ENCODE measurements at regions not wholly inside any gene's neighbourhood (a gene's known extent, or its start where the extent isn't known, plus 50 kb on each side); places are given as distances from the start of the nearest gene placed in this dataset.

GRCh38 chr2:8547284-8548064, 134.4 kb upstream of the ID2 start:
- no peak overlapping the region for H3K4me3 ChIP-seq (ENCODE audit: low read length in 2 of 2)
- H3K18ac ChIP-seq (ENCODE audit: low read length), result peak overlapping the region; percentile 32
- no peaks in the 10 kb centered on the region for H3K36me3 ChIP-seq (replicated peaks in 1 of 2; ENCODE audit: control insufficient read depth in 2 of 2, insufficient read depth in 2 of 2, low read length in 2 of 2)
- no peak overlapping the region for H3K27ac ChIP-seq (replicated peaks; ENCODE audit: low read length)
- peak overlapping the region; percentile 78 for H2AK5ac ChIP-seq (ENCODE audit: low read depth, low read length)
- peaks cover 3 to 12% of the 10 kb centered on the region in 2 donors for H3K4me1 ChIP-seq (ENCODE audit: control insufficient read depth in 2 of 2, insufficient read depth in 1 of 2, low read depth in 1 of 2, low read length in 2 of 2)
- H2BK12ac ChIP-seq (ENCODE audit: low read length), result no peak overlapping the region
- H2AFZ ChIP-seq (ENCODE audit: low read length), result no peak overlapping the region
- no peak overlapping the region for H2BK120ac ChIP-seq (ENCODE audit: low read depth, low read length)
- H3K4me2 ChIP-seq (ENCODE audit: insufficient read depth, low read length, poor library complexity, severe bottlenecking), result no peak overlapping the region
- H2BK5ac ChIP-seq (ENCODE audit: low read length), result no peak overlapping the region
- no peak overlapping the region for H3K4ac ChIP-seq (ENCODE audit: low read length)
- no peaks in the 10 kb centered on the region for H3K79me1 ChIP-seq (ENCODE audit: low read depth, low read length)
- WGBS, 2 donors (ENCODE audit: extremely low coverage in 2 of 2, insufficient read length in 2 of 2, insufficient replicate concordance in 1 of 2), result no CpG with 5 or more reads among the region's 20 CpGs
- H3K9me3 ChIP-seq (replicated peaks in 1 of 2; ENCODE audit: control insufficient read depth in 2 of 2, insufficient read depth in 1 of 2, low read depth in 1 of 2, low read length in 2 of 2), result no peaks in the 10 kb centered on the region
- no peaks in the 10 kb centered on the region for H3K27me3 ChIP-seq (ENCODE audit: control insufficient read depth in 3 of 3, insufficient read depth in 3 of 3, low read depth in 1 of 3, low read length in 3 of 3)
- no peak overlapping the region for H3K14ac ChIP-seq (ENCODE audit: low read length)
- no peak overlapping the region for H4K8ac ChIP-seq (ENCODE audit: low read depth, low read length)
- H2BK15ac ChIP-seq (ENCODE audit: low read length), result peak overlapping the region; percentile 49
- no peak overlapping the region for H3K9ac ChIP-seq (ENCODE audit: low read depth, low read length, poor library complexity)
- no peak overlapping the region for H4K91ac ChIP-seq (ENCODE audit: low read depth, low read length, poor library complexity)
- no peak for DNase-seq (ENCODE audit: low spot score)
- H3K23ac ChIP-seq (ENCODE audit: low read depth, low read length, poor library complexity), result no peak overlapping the region

DNA sequence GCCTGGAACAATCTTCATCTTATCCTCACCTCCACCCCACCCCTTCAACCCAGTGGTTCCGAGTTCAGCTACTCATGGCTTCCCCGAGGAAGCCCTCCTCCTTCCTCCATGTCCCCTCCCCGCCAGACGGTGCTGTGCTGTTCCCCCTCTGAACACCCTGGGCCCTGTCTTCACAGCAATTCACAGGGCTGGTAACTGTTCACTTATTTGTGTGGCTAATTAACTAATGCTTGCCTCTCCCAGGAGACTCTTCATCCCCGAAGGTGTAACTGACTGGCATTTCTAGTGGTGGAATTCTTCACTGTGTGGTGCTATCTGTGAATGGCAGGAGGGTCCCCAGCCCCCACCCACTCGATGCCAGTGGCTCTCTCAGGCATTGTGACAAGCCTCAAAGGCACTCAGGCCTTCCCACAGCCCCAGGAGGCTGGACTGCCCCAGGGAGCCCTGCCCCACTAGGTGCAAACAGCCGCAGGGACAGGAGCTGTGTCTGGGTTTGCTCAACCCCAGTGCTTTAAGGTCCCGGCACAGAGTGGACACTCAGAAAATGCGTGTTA, 133.7 kb upstream of the ID2 start:
- Histone ChIP-seq H2BK15ac (ENCODE audit: low read length) (peak overlapping the region; percentile 49), H3K9me3 (replicated peaks in 1 of 2; ENCODE audit: control insufficient read depth in 2 of 2, insufficient read depth in 1 of 2, low read depth in 1 of 2, low read length in 2 of 2) (no peaks in the 10 kb centered on the region), H3K4me2 (ENCODE audit: insufficient read depth, low read length, poor library complexity, severe bottlenecking) (no peak overlapping the region), H2BK120ac (ENCODE audit: low read depth, low read length) (no peak overlapping the region), H2BK5ac (ENCODE audit: low read length) (no peak overlapping the region), H3K27me3 (ENCODE audit: control insufficient read depth in 3 of 3, insufficient read depth in 3 of 3, low read depth in 1 of 3, low read length in 3 of 3) (no peaks in the 10 kb centered on the region), H2AK5ac (ENCODE audit: low read depth, low read length) (peak overlapping the region; percentile 92), H3K36me3 (replicated peaks in 1 of 2; ENCODE audit: control insufficient read depth in 2 of 2, insufficient read depth in 2 of 2, low read length in 2 of 2) (no peaks in the 10 kb centered on the region), H3K9ac (ENCODE audit: low read depth, low read length, poor library complexity) (no peak overlapping the region), H3K79me1 (ENCODE audit: low read depth, low read length) (no peaks in the 10 kb centered on the region), H3K4ac (ENCODE audit: low read length) (no peak overlapping the region), H3K4me3 (ENCODE audit: low read length in 2 of 2) (no peak overlapping the region), H4K8ac (ENCODE audit: low read depth, low read length) (no peak overlapping the region), H3K18ac (ENCODE audit: low read length) (peak overlapping the region; percentile 80), H3K27ac (replicated peaks; ENCODE audit: low read length) (no peak overlapping the region), H4K91ac (ENCODE audit: low read depth, low read length, poor library complexity) (no peak overlapping the region), H2BK12ac (ENCODE audit: low read length) (peak overlapping the region; percentile 64), H3K4me1 (ENCODE audit: control insufficient read depth in 2 of 2, insufficient read depth in 1 of 2, low read depth in 1 of 2, low read length in 2 of 2) (peaks cover 3 to 12% of the 10 kb centered on the region in 2 donors), H2AFZ (ENCODE audit: low read length) (no peak overlapping the region), H3K14ac (ENCODE audit: low read length) (peak overlapping the region; percentile 39), H3K23ac (ENCODE audit: low read depth, low read length, poor library complexity) (no peak overlapping the region)
- DNase-seq (ENCODE audit: low spot score), result no peak
- no CpG with 5 or more reads among the region's 9 CpGs for WGBS, 2 donors (ENCODE audit: extremely low coverage in 2 of 2, insufficient read length in 2 of 2, insufficient replicate concordance in 1 of 2)

DNA sequence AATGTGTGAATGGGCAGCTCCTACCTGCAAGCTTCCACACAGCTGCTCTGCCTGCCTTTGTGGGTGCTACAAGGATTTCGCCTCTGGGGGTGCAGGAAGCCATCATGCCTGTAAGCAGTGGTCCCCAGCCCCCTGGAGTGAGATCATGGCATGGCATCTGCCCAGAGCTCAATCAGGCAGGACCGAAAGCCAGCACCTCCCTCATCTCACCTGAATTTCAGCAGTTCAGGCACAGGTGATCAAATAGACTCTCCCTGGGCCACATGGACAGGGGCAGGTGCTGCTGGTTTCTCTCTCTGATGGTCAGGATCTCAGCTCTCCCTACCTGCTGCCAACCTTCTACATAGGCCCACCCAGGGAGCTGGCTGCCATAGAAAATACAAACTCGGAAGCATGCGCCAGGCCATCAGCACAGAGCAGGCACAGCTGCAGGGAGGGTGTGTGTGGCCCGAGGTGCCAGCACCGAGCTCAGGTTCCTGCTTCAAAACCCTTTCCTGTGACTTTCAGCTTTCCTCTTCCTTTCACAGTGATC, 133.2 kb upstream of the ID2 start:
- peaks cover 3 to 12% of the 10 kb centered on the region in 2 donors for H3K4me1 ChIP-seq (ENCODE audit: control insufficient read depth in 2 of 2, insufficient read depth in 1 of 2, low read depth in 1 of 2, low read length in 2 of 2)
- H2BK12ac ChIP-seq (ENCODE audit: low read length), result peak overlapping the region; percentile 64
- peak overlapping the region; percentile 56 for H2BK5ac ChIP-seq (ENCODE audit: low read length)
- no peak overlapping the region for H3K23ac ChIP-seq (ENCODE audit: low read depth, low read length, poor library complexity)
- H3K36me3 ChIP-seq (replicated peaks in 1 of 2; ENCODE audit: control insufficient read depth in 2 of 2, insufficient read depth in 2 of 2, low read length in 2 of 2), result no peaks in the 10 kb centered on the region
- no peak overlapping the region for H3K4me3 ChIP-seq (ENCODE audit: low read length in 2 of 2)
- no peaks in the 10 kb centered on the region for H3K79me1 ChIP-seq (ENCODE audit: low read depth, low read length)
- no peak overlapping the region for H3K27ac ChIP-seq (replicated peaks; ENCODE audit: low read length)
- no peak overlapping the region for H3K4ac ChIP-seq (ENCODE audit: low read length)
- H3K9me3 ChIP-seq (replicated peaks in 1 of 2; ENCODE audit: control insufficient read depth in 2 of 2, insufficient read depth in 1 of 2, low read depth in 1 of 2, low read length in 2 of 2), result no peaks in the 10 kb centered on the region
- peak overlapping the region; percentile 39 for H3K14ac ChIP-seq (ENCODE audit: low read length)
- H4K8ac ChIP-seq (ENCODE audit: low read depth, low read length), result no peak overlapping the region
- peak overlapping the region; percentile 34 for H2BK15ac ChIP-seq (ENCODE audit: low read length)
- no peak overlapping the region for H2AFZ ChIP-seq (ENCODE audit: low read length)
- no peak overlapping the region for H3K4me2 ChIP-seq (ENCODE audit: insufficient read depth, low read length, poor library complexity, severe bottlenecking)
- no peak for DNase-seq (ENCODE audit: low spot score)
- H3K9ac ChIP-seq (ENCODE audit: low read depth, low read length, poor library complexity), result peak overlapping the region; percentile 24
- H2BK120ac ChIP-seq (ENCODE audit: low read depth, low read length), result no peak overlapping the region
- H2AK5ac ChIP-seq (ENCODE audit: low read depth, low read length), result peak overlapping the region; percentile 92
- no peaks in the 10 kb centered on the region for H3K27me3 ChIP-seq (ENCODE audit: control insufficient read depth in 3 of 3, insufficient read depth in 3 of 3, low read depth in 1 of 3, low read length in 3 of 3)
- no CpG with 5 or more reads among the region's 6 CpGs for WGBS, 2 donors (ENCODE audit: extremely low coverage in 2 of 2, insufficient read length in 2 of 2, insufficient replicate concordance in 1 of 2)
- H4K91ac ChIP-seq (ENCODE audit: low read depth, low read length, poor library complexity), result peak overlapping the region; percentile 5
- peak overlapping the region; percentile 30 for H3K18ac ChIP-seq (ENCODE audit: low read length)

GRCh38 chr2:8549273-8549922, 132.5 kb upstream of the ID2 start:
- no CpG with 5 or more reads among the region's 11 CpGs for WGBS, 2 donors (ENCODE audit: extremely low coverage in 2 of 2, insufficient read length in 2 of 2, insufficient replicate concordance in 1 of 2)
- no peak overlapping the region for H4K91ac ChIP-seq (ENCODE audit: low read depth, low read length, poor library complexity)
- H3K4me1 ChIP-seq (ENCODE audit: control insufficient read depth in 2 of 2, insufficient read depth in 1 of 2, low read depth in 1 of 2, low read length in 2 of 2), result peaks cover 3 to 12% of the 10 kb centered on the region in 2 donors
- peak overlapping the region; percentile 56 for H2BK5ac ChIP-seq (ENCODE audit: low read length)
- no peak overlapping the region for H3K14ac ChIP-seq (ENCODE audit: low read length)
- no peaks in the 10 kb centered on the region for H3K79me1 ChIP-seq (ENCODE audit: low read depth, low read length)
- no peak overlapping the region for H2AK5ac ChIP-seq (ENCODE audit: low read depth, low read length)
- H3K4me3 ChIP-seq (ENCODE audit: low read length in 2 of 2), result no peak overlapping the region
- H3K4ac ChIP-seq (ENCODE audit: low read length), result no peak overlapping the region
- H3K9me3 ChIP-seq (replicated peaks in 1 of 2; ENCODE audit: control insufficient read depth in 2 of 2, insufficient read depth in 1 of 2, low read depth in 1 of 2, low read length in 2 of 2), result no peaks in the 10 kb centered on the region
- no peak overlapping the region for H4K8ac ChIP-seq (ENCODE audit: low read depth, low read length)
- no peak overlapping the region for H2BK120ac ChIP-seq (ENCODE audit: low read depth, low read length)
- H2AFZ ChIP-seq (ENCODE audit: low read length), result no peak overlapping the region
- H3K9ac ChIP-seq (ENCODE audit: low read depth, low read length, poor library complexity), result no peak overlapping the region
- no peak for DNase-seq (ENCODE audit: low spot score)
- no peak overlapping the region for H3K4me2 ChIP-seq (ENCODE audit: insufficient read depth, low read length, poor library complexity, severe bottlenecking)
- no peaks in the 10 kb centered on the region for H3K36me3 ChIP-seq (replicated peaks in 1 of 2; ENCODE audit: control insufficient read depth in 2 of 2, insufficient read depth in 2 of 2, low read length in 2 of 2)
- no peak overlapping the region for H3K18ac ChIP-seq (ENCODE audit: low read length)
- no peaks in the 10 kb centered on the region for H3K27me3 ChIP-seq (ENCODE audit: control insufficient read depth in 3 of 3, insufficient read depth in 3 of 3, low read depth in 1 of 3, low read length in 3 of 3)
- H2BK15ac ChIP-seq (ENCODE audit: low read length), result no peak overlapping the region
- no peak overlapping the region for H3K27ac ChIP-seq (replicated peaks; ENCODE audit: low read length)
- H2BK12ac ChIP-seq (ENCODE audit: low read length), result no peak overlapping the region
- no peak overlapping the region for H3K23ac ChIP-seq (ENCODE audit: low read depth, low read length, poor library complexity)

Data from neuronal stem cell (in vitro differentiated cells).